ENCODE measurements at regions not wholly inside any gene's neighbourhood (a gene's known extent, or its start where the extent isn't known, plus 50 kb on each side); places are given as distances from the start of the nearest gene placed in this dataset.

- TF ChIP-seq FOXA1 (IDR thresholded peaks at IDR 0.05; ENCODE audit: borderline replicate concordance) (no peak), ZKSCAN1 (IDR thresholded peaks at IDR 0.05; ENCODE audit: low read depth, low read length) (no peak), CBX5 (IDR thresholded peaks at IDR 0.05; ENCODE audit: borderline replicate concordance, low read depth) (no peak), SMARCA5 (IDR thresholded peaks at IDR 0.05) (no peak), ZNF165 (CRISPR knock-in tag; IDR thresholded peaks at IDR 0.05; ENCODE audit: borderline replicate concordance) (no peak), EZH2 (IDR thresholded peaks at IDR 0.05; ENCODE audit: borderline replicate concordance, low read depth, low read length) (no peak), POLR2B (IDR thresholded peaks at IDR 0.05; ENCODE audit: low read depth, partially characterized antibody) (no peak), E2F8 (IDR thresholded peaks at IDR 0.05; ENCODE audit: low read depth, partially characterized antibody) (no peak), SP1 (CRISPR knock-in tag; IDR thresholded peaks at IDR 0.05) (no peak), RCOR1 (IDR thresholded peaks at IDR 0.05; ENCODE audit: borderline replicate concordance in 1 of 2, low read depth in 2 of 2, low read length in 2 of 2) (no peak)
These were observed 650.8 kb upstream of the PCDH9 start for GRCh38 chr13:67880916-67881315.

All from K562 (cell line).